SK-N-SH (cell line): ENCODE measurements at regions not wholly inside any gene's neighbourhood (a gene's known extent, or its start where the extent isn't known, plus 50 kb on each side); places are given as distances from the start of the nearest gene placed in this dataset.

Experiments
- CTCF ChIA-PET: fragments of 300-600, 350-600 bp; formaldehyde crosslinking; extraction: SDS; loops from one replicate; lab custom pipeline; 2021; lab: Yijun Ruan, JAX
- POLR2A ChIA-PET: fragments of 350-600 bp; sonication (Branson Sonifier 250); formaldehyde crosslinking; extraction: SDS; loops from one replicate; lab custom pipeline; 2020; ENCODE audit warnings: antibody characterized with exemption, inconsistent platforms; lab: Yijun Ruan, JAX
- DNase-seq: peaks from one replicate; pipeline ENCODE4 v3.0.0; 2012
- H2AFZ ChIP-seq: fragments of 200-600 bp; sonication (generic); 2 replicates; pipeline ENCODE4 v1.8.1; 2016; ENCODE audit warnings: antibody characterized with exemption, mild to moderate bottlenecking, low read depth
- H3F3A ChIP-seq: fragments of 200-600 bp; sonication (generic); replicated peaks from 2 replicates; pipeline ENCODE3; 2016; ENCODE audit warnings: antibody characterized with exemption, mild to moderate bottlenecking; ENCODE audit not compliant: insufficient read depth
- H3K27ac ChIP-seq, 2 experiments: fragments of 200-500 bp in 1 of 2; fragments of 200-600 bp in 1 of 2; sonication (Bioruptor generic) in 1 of 2; sonication (generic), shearing (Covaris generic) in 1 of 2; 2 replicates each; pipeline versions ENCODE4 v1.5.1 to v1.6.1; 2014 to 2016; ENCODE audit warnings: low read depth in 2 of 2, inconsistent platforms in 1 of 2, low read length in 1 of 2, mild to moderate bottlenecking in 1 of 2, mixed read lengths in 1 of 2
- H3K27me3 ChIP-seq: fragments of 200-600 bp; sonication (generic), shearing (Covaris generic); 2 replicates; pipeline ENCODE4 v1.6.1; 2016; ENCODE audit warnings: mixed run types; ENCODE audit not compliant: insufficient read depth
- H3K36me3 ChIP-seq, 2 experiments: fragments of 200-500 bp in 1 of 2; fragments of 200-600 bp in 1 of 2; sonication (Bioruptor generic) in 1 of 2; sonication (generic) in 1 of 2; replicated peaks in 1 of 2; 2 replicates each; pipeline versions ENCODE3 to v1.5.1; 2014 to 2016; ENCODE audit warnings: low read length in 1 of 2, mild to moderate bottlenecking in 1 of 2; ENCODE audit not compliant: insufficient read depth in 2 of 2, control insufficient read depth in 1 of 2
- H3K4me1 ChIP-seq, 2 experiments: fragments of 200-500 bp in 1 of 2; fragments of 200-600 bp in 1 of 2; sonication (Bioruptor generic) in 1 of 2; sonication (generic), shearing (Covaris generic) in 1 of 2; 2 replicates each; pipeline versions ENCODE4 v1.5.1 to v1.6.1; 2014 to 2016; ENCODE audit warnings: low read depth in 1 of 2, low read length in 1 of 2, mixed run types in 1 of 2; ENCODE audit not compliant: insufficient read depth in 2 of 2, control insufficient read depth in 1 of 2
- H3K4me2 ChIP-seq: fragments of 200-600 bp; sonication (generic), shearing (Covaris generic); 2 replicates; pipeline ENCODE4 v1.6.1; 2017; ENCODE audit warnings: mixed run types
- H3K4me3 ChIP-seq, 2 experiments: fragments of 200-500 bp in 1 of 2; fragments of 200-600 bp in 1 of 2; sonication (Bioruptor generic) in 1 of 2; sonication (generic), shearing (Covaris generic) in 1 of 2; 2 replicates each; pipeline versions ENCODE4 v1.5.1 to v1.8.1; 2014 to 2016; ENCODE audit warnings: low read depth in 2 of 2, inconsistent platforms in 1 of 2, low read length in 1 of 2, mild to moderate bottlenecking in 1 of 2, mixed read lengths in 1 of 2, moderate library complexity in 1 of 2
- H3K79me2 ChIP-seq: fragments of 200-600 bp; sonication (generic); 2 replicates; pipeline ENCODE4 v1.8.1; 2017; ENCODE audit warnings: mild to moderate bottlenecking; ENCODE audit not compliant: insufficient read depth
- H3K9ac ChIP-seq: fragments of 200-600 bp; sonication (generic); 2 replicates; pipeline ENCODE4 v1.6.1; 2017; ENCODE audit warnings: mixed run types
- H3K9me2 ChIP-seq: fragments of 200-600 bp; sonication (generic); 2 replicates; pipeline ENCODE4 v1.6.1; 2017; ENCODE audit warnings: mixed run types
- H3K9me3 ChIP-seq: fragments of 200-600 bp; sonication (generic); 2 replicates; pipeline ENCODE4 v1.6.1; 2017; ENCODE audit warnings: mixed run types, mild to moderate bottlenecking, moderate library complexity
- H4K20me1 ChIP-seq: fragments of 200-600 bp; sonication (generic); 2 replicates; pipeline ENCODE4 v1.6.1; 2017; ENCODE audit warnings: mild to moderate bottlenecking, mixed run types; ENCODE audit not compliant: insufficient read depth
- ELF1 ChIP-seq: IDR thresholded peaks from 2 replicates; pipeline ENCODE4 v1.4.0; 2012
- FOXJ3 ChIP-seq: sonication (generic); formaldehyde crosslinking; IDR thresholded peaks from 2 replicates; pipeline ENCODE4 v1.5.1; 2020; ENCODE audit warnings: mild to moderate bottlenecking, missing genetic modification reagents
- GATA2 ChIP-seq: sonication (generic); formaldehyde crosslinking; IDR thresholded peaks from 2 replicates; pipeline ENCODE4 v1.5.0; 2020; ENCODE audit warnings: mild to moderate bottlenecking, missing genetic modification reagents
- NFIC ChIP-seq: IDR thresholded peaks from 2 replicates; pipeline ENCODE4 v1.4.0; 2012; ENCODE audit warnings: borderline replicate concordance
- POLR2AphosphoS5 ChIP-seq: IDR thresholded peaks from 2 replicates; pipeline ENCODE4 v1.6.1; 2012; ENCODE audit warnings: low read depth, low read length
- RAD21 ChIP-seq: IDR thresholded peaks from 2 replicates; pipeline ENCODE4 v1.6.1; 2012; ENCODE audit warnings: mild to moderate bottlenecking, low read length
- SIN3A ChIP-seq: IDR thresholded peaks from 2 replicates; pipeline ENCODE4 v1.6.1; 2012; ENCODE audit warnings: low read depth, mild to moderate bottlenecking, low read length, moderate library complexity, borderline replicate concordance
- SMC3 ChIP-seq: IDR thresholded peaks from 2 replicates; pipeline ENCODE4 v1.6.1; 2012; ENCODE audit warnings: low read depth, low read length, improper control_type of control experiment
- TAF1 ChIP-seq: IDR thresholded peaks from 2 replicates; pipeline ENCODE4 v1.6.1; 2012; ENCODE audit warnings: low read depth, mild to moderate bottlenecking, low read length, moderate library complexity, borderline replicate concordance
- YY1 ChIP-seq: IDR thresholded peaks from 2 replicates; pipeline ENCODE4 v1.4.0; 2012; ENCODE audit warnings: low read depth, mild to moderate bottlenecking
- WGBS: methylation state at CpG from one replicate; pipeline ENCODE4 v1.1.6; 2017; ENCODE audit warnings: low lambda C conversion rate; 5-methylcytosine and 5-hydroxymethylcytosine counted together
- TF ChIP-seq, protein P1 (sequence below): fragments of 200-600 bp; sonication (generic); IDR thresholded peaks from 2 replicates; pipeline ENCODE4 v1.6.1; 2017; ENCODE audit warnings: antibody characterized with exemption, mild to moderate bottlenecking, moderate library complexity
- TF ChIP-seq, protein P2 (sequence below): IDR thresholded peaks from 2 replicates; pipeline ENCODE4; 2012
- TF ChIP-seq, protein P3 (sequence below): fragments of 150-350 bp; IDR thresholded peaks from 2 replicates; pipeline ENCODE4 v1.6.1; 2017; ENCODE audit warnings: antibody characterized with exemption, low read length, low read depth, borderline replicate concordance
- TF ChIP-seq, protein P4 (sequence below): IDR thresholded peaks from 2 replicates; pipeline ENCODE4 v1.4.0; 2012; ENCODE audit warnings: low read depth, borderline replicate concordance
- TF ChIP-seq, protein P5 (sequence below): fragments of 150-350 bp; IDR thresholded peaks from 2 replicates; pipeline ENCODE4 v1.6.1; 2016; ENCODE audit warnings: mild to moderate bottlenecking, low read depth, low read length
- TF ChIP-seq, protein P6 (sequence below): IDR thresholded peaks from 2 replicates; pipeline ENCODE4 v1.6.1; 2012; ENCODE audit warnings: mild to moderate bottlenecking, low read depth, low read length, moderate library complexity

DNA sequence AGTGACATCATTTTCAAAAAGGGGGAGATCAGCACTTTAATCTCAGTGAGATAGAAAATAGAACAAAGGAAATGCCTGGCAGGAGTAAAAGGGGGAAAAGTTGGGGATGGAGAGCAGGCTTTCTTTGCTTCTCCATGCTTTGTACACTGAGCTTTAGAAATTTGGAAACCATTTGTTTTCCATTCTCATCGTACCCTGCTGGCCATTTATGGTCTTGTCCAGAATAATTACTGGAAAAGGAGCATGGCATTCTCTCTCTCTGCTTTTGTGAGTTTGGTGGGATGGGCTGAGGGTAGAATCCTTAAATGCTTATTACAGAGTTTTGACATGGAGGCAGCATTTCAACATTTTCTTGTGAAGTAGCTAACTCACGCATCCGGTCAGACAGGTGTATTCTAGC lies 104.4 kb upstream of the FLRT2 start:
- Histone ChIP-seq H3K9me3 (no peaks in the 10 kb centered on the region), H3K79me2 (no peaks in the 10 kb centered on the region), H3K9ac (no peak overlapping the region; the same call in 1 of the 2 replicates), H3K4me2 (no peak overlapping the region), H3F3A (peaks cover 12% of the 10 kb centered on the region), H3K9me2 (no peaks in the 10 kb centered on the region), H3K27ac (peak overlapping the region; percentile 37 to 56; a peak in 3 of 4 replicates), H3K4me3 (no peak overlapping the region), H4K20me1 (no peaks in the 10 kb centered on the region), H3K4me1 (peaks cover 0 to 10% of the 10 kb centered on the region in 2 experiments; a peak in 2 of 4 replicates), H2AFZ (0 out of 2 replicates have a peak overlapping the region, but pooled peaks have one; percentile 24), H3K36me3 (no peaks in the 10 kb centered on the region), H3K27me3 (no peaks in the 10 kb centered on the region)
- CTCF ChIA-PET, result no interaction called here
- TF ChIP-seq GATA2, result no peak
- TF ChIP-seq, protein P1, sequence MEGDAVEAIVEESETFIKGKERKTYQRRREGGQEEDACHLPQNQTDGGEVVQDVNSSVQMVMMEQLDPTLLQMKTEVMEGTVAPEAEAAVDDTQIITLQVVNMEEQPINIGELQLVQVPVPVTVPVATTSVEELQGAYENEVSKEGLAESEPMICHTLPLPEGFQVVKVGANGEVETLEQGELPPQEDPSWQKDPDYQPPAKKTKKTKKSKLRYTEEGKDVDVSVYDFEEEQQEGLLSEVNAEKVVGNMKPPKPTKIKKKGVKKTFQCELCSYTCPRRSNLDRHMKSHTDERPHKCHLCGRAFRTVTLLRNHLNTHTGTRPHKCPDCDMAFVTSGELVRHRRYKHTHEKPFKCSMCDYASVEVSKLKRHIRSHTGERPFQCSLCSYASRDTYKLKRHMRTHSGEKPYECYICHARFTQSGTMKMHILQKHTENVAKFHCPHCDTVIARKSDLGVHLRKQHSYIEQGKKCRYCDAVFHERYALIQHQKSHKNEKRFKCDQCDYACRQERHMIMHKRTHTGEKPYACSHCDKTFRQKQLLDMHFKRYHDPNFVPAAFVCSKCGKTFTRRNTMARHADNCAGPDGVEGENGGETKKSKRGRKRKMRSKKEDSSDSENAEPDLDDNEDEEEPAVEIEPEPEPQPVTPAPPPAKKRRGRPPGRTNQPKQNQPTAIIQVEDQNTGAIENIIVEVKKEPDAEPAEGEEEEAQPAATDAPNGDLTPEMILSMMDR, result peak; percentile 46
- POLR2A ChIA-PET, result no interaction called here
- WGBS, result 71% methylated on average over 3 of the region's 3 CpGs
- DNase-seq, result no peak

DNA sequence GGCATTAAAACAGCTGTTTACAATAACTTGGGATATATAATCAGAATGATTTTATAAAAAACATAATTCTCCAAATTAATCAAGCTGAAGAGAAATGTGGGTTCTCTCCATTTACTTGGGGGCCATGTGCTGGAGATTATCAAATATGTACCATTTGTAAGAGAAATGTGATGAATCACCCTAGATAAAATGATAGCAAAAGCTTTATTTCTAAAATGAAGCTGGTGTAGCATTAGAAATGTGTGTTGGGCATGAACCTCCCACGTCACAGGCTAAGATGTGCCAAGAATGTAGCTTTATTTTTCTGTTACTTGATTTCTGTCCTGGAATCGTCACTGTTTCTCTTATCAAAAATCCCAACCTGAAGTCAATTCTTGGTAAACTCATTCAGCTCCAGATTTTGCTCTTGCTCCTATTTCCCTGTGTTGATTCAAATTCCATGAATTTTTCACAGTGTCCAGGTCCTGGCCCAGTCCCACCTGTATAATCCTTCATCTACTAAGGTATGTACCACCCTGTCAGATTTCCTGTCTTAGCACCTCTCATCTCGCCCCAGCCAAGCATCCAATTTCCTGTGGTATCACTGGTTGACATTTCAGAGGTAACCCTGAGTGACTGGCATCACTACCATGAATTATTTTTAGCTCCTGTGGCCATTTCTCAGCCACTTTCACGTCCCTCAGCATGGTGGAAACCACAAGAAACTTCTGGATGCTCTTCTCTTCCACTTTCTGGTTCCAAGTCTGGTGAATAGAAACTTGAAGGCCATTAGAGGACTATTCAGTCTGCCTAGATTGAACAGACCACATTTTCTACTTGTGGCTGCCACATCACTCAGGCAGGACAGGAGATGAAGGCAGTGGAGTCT lies 103.6 kb upstream of the FLRT2 start:
- H3K4me2 ChIP-seq, result no peak overlapping the region
- H3K79me2 ChIP-seq, result no peaks in the 10 kb centered on the region
- 33% methylated on average over 4 of the region's 4 CpGs for WGBS
- no peaks in the 10 kb centered on the region for H4K20me1 ChIP-seq
- POLR2A ChIA-PET, result no interaction called here
- H3K4me3 ChIP-seq, result no peak overlapping the region
- H2AFZ ChIP-seq, result no peak overlapping the region
- no peaks in the 10 kb centered on the region for H3K36me3 ChIP-seq
- no peaks in the 10 kb centered on the region for H3K27me3 ChIP-seq
- H3K9ac ChIP-seq, result no peak overlapping the region
- peak overlapping the region; percentile 37 to 56; a peak in 3 of 4 replicates for H3K27ac ChIP-seq
- no peak for DNase-seq
- no peaks in the 10 kb centered on the region for H3K9me2 ChIP-seq
- no peaks in the 10 kb centered on the region for H3K9me3 ChIP-seq
- peaks cover 12% of the 10 kb centered on the region for H3F3A ChIP-seq
- H3K4me1 ChIP-seq, result peaks cover 0 to 10% of the 10 kb centered on the region in 2 experiments; a peak in 2 of 4 replicates
- CTCF ChIA-PET, result no interaction called here
- TF ChIP-seq, protein P2, sequence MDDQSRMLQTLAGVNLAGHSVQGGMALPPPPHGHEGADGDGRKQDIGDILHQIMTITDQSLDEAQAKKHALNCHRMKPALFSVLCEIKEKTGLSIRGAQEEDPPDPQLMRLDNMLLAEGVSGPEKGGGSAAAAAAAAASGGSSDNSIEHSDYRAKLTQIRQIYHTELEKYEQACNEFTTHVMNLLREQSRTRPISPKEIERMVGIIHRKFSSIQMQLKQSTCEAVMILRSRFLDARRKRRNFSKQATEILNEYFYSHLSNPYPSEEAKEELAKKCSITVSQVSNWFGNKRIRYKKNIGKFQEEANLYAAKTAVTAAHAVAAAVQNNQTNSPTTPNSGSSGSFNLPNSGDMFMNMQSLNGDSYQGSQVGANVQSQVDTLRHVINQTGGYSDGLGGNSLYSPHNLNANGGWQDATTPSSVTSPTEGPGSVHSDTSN, result peak; percentile 34; the same call in 1 of the 2 replicates
- TF ChIP-seq, protein P3, sequence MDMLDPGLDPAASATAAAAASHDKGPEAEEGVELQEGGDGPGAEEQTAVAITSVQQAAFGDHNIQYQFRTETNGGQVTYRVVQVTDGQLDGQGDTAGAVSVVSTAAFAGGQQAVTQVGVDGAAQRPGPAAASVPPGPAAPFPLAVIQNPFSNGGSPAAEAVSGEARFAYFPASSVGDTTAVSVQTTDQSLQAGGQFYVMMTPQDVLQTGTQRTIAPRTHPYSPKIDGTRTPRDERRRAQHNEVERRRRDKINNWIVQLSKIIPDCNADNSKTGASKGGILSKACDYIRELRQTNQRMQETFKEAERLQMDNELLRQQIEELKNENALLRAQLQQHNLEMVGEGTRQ, result no peak
- TF ChIP-seq, protein P4, sequence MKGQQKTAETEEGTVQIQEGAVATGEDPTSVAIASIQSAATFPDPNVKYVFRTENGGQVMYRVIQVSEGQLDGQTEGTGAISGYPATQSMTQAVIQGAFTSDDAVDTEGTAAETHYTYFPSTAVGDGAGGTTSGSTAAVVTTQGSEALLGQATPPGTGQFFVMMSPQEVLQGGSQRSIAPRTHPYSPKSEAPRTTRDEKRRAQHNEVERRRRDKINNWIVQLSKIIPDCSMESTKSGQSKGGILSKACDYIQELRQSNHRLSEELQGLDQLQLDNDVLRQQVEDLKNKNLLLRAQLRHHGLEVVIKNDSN, result no peak
- TF ChIP-seq ELF1, result no peak
- TF ChIP-seq TAF1, result no peak
- TF ChIP-seq SMC3, result no peak
- TF ChIP-seq NFIC, result peak; percentile 59; the same call in 1 of the 2 replicates
- no peak for TF ChIP-seq FOXJ3 (CRISPR knock-in tag)
- no peak for TF ChIP-seq SIN3A
- no peak for TF ChIP-seq POLR2AphosphoS5
- TF ChIP-seq, protein P5, sequence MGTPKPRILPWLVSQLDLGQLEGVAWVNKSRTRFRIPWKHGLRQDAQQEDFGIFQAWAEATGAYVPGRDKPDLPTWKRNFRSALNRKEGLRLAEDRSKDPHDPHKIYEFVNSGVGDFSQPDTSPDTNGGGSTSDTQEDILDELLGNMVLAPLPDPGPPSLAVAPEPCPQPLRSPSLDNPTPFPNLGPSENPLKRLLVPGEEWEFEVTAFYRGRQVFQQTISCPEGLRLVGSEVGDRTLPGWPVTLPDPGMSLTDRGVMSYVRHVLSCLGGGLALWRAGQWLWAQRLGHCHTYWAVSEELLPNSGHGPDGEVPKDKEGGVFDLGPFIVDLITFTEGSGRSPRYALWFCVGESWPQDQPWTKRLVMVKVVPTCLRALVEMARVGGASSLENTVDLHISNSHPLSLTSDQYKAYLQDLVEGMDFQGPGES, result no peak
- no peak for TF ChIP-seq RAD21
- TF ChIP-seq, protein P6, sequence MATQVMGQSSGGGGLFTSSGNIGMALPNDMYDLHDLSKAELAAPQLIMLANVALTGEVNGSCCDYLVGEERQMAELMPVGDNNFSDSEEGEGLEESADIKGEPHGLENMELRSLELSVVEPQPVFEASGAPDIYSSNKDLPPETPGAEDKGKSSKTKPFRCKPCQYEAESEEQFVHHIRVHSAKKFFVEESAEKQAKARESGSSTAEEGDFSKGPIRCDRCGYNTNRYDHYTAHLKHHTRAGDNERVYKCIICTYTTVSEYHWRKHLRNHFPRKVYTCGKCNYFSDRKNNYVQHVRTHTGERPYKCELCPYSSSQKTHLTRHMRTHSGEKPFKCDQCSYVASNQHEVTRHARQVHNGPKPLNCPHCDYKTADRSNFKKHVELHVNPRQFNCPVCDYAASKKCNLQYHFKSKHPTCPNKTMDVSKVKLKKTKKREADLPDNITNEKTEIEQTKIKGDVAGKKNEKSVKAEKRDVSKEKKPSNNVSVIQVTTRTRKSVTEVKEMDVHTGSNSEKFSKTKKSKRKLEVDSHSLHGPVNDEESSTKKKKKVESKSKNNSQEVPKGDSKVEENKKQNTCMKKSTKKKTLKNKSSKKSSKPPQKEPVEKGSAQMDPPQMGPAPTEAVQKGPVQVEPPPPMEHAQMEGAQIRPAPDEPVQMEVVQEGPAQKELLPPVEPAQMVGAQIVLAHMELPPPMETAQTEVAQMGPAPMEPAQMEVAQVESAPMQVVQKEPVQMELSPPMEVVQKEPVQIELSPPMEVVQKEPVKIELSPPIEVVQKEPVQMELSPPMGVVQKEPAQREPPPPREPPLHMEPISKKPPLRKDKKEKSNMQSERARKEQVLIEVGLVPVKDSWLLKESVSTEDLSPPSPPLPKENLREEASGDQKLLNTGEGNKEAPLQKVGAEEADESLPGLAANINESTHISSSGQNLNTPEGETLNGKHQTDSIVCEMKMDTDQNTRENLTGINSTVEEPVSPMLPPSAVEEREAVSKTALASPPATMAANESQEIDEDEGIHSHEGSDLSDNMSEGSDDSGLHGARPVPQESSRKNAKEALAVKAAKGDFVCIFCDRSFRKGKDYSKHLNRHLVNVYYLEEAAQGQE, result no peak
- no peak for TF ChIP-seq YY1
